ELR (cell line): ENCODE measurements at regions not wholly inside any gene's neighbourhood (a gene's known extent, or its start where the extent isn't known, plus 50 kb on each side); places are given as distances from the start of the nearest gene placed in this dataset.
"Not testable (repeated sequence)": the region's sequence is repeated elsewhere in the genome, so short reads cannot be mapped to it uniquely, and the experiment has no call there.

Source experiments
- DNase-seq: peaks from one replicate; pipeline ENCODE4 v3.0.0-alpha.2; 2015; ENCODE audit warnings: low read depth

GRCh38 chr9:126171641-126172040 lies 155.0 kb upstream of the MVB12B start:
- DNase-seq, result no peak

- no peak for DNase-seq
These were observed 153.2 kb upstream of the MVB12B start for GRCh38 chr9:126173401-126173800.

- no peak for DNase-seq
These were observed 152.7 kb upstream of the MVB12B start for GRCh38 chr9:126173929-126174328.

- no peak for DNase-seq
These were observed 143.4 kb upstream of the MVB12B start for GRCh38 chr9:126183266-126183665.

- DNase-seq, result not testable (repeated sequence)
These were observed 135.6 kb upstream of the MVB12B start for GRCh38 chr9:126190994-126191393.

- no peak for DNase-seq
These were observed 127.8 kb upstream of the MVB12B start for GRCh38 chr9:126198854-126199253.

GRCh38 chr9:126203313-126203712 lies 123.3 kb upstream of the MVB12B start:
- no peak for DNase-seq

GRCh38 chr9:126204197-126204596 lies 122.4 kb upstream of the MVB12B start:
- DNase-seq, result no peak

GRCh38 chr9:126204708-126205225 lies 121.9 kb upstream of the MVB12B start:
- no peak for DNase-seq

GRCh38 chr9:126205265-126205664 lies 121.4 kb upstream of the MVB12B start:
- DNase-seq, result no peak

GRCh38 chr9:126205845-126206498 lies 120.7 kb upstream of the MVB12B start:
- no peak for DNase-seq

- DNase-seq, result no peak
These were observed 119.4 kb upstream of the MVB12B start for GRCh38 chr9:126207256-126207655.

GRCh38 chr9:126208216-126208758 lies 118.3 kb upstream of the MVB12B start:
- DNase-seq, result no peak

- no peak for DNase-seq
These were observed 115.1 kb upstream of the MVB12B start for GRCh38 chr9:126211441-126212074.

- DNase-seq, result no peak
These were observed 111.1 kb upstream of the MVB12B start for GRCh38 chr9:126215486-126215885.

GRCh38 chr9:126216826-126217225 lies 109.8 kb upstream of the MVB12B start:
- DNase-seq, result no peak

GRCh38 chr9:126217250-126217653 lies 109.4 kb upstream of the MVB12B start:
- no peak for DNase-seq

- DNase-seq, result no peak
These were observed 108.8 kb upstream of the MVB12B start for GRCh38 chr9:126217797-126218196.

- DNase-seq, result no peak
These were observed 108.1 kb upstream of the MVB12B start for GRCh38 chr9:126218359-126219125.

GRCh38 chr9:126219166-126219565 lies 107.5 kb upstream of the MVB12B start:
- no peak for DNase-seq

- no peak for DNase-seq
These were observed 107.0 kb upstream of the MVB12B start for GRCh38 chr9:126219648-126220063.

- no peak for DNase-seq
These were observed 105.1 kb upstream of the MVB12B start for GRCh38 chr9:126221480-126221879.
